ENCODE measurements at regions not wholly inside any gene's neighbourhood (a gene's known extent, or its start where the extent isn't known, plus 50 kb on each side); places are given as distances from the start of the nearest gene placed in this dataset.

DNA sequence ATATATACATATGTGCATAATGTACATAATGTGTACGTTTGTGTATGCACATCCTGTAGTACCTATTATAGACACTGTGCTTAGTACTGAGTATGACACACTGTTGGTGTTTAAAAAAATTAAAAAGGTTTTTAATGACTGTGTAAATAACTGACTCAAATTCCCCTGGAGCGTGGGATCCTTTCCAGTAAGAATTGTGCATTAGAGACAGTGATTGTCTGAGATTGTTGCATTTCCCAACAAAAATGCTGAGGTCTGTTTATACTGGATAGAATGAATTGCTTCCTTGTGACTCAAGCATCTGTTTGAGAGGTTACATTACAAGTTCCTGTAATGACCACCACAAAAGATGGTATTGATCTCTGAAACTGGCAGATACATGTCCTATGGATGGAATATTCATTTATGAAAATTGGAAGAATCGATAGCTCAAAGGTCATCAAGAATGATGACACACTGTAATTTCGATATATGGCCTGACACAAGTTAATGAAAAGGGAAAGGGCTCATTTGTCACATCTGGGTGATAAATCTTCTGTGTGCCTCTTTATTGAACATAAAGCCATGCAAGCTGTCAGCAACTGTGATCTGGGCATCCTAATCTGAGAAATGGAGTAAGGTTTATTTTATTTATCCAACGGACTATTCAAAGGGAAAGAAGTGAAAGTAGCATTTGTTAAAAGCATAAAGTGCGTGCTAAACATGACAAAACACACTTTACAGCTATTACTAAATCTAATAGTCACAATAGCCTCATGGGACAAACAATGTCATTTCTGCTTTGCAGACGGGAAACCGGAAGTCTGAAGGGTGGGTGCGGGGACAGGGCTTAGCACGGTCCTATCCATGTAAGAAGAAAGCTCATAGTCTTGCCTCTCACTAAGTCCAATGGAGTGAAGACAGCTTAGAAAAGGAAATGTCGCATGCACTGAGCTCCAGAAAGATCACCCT, 228.8 kb downstream of the CDH11 start:
- DNase-seq: no peak

DNA sequence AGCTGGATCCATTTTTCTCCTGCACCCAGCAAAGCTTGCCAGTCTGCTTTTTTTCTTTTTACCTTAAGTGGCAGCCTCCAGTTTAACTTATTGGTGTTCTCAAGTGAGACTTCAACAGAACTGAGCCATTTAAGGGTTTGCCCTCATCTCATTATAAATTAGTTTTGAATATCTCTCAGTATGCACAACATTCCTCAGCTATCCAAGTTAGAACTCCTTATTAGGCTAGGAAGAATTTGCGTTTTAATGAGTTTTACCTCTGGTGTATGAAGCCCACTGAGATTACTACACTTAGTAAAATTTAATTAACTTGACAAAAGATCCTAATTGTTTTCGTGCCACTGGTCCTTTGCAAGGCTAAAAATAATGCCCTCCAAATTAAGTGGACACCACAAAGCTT, 232.4 kb downstream of the CDH11 start:
- no peak for DNase-seq

DNA sequence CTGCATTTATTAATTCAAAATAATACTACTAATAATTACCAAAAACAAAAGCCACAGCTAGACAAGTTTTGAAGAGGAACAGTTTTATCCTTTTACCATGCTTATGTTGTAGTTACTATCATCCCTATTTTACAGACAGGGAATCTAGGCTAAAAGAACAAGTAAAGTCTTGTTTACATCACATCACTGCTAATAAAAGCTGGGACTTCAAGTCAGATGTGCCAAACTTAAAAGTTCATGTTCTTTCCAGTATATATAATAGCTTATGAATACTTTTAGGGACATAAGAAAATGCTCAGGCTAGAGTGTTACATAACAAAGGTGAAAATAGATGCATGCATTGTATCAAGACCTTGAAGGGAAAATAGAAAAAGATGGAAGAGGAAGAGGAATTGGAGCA, 234.2 kb downstream of the CDH11 start:
- no peak for DNase-seq

DNA sequence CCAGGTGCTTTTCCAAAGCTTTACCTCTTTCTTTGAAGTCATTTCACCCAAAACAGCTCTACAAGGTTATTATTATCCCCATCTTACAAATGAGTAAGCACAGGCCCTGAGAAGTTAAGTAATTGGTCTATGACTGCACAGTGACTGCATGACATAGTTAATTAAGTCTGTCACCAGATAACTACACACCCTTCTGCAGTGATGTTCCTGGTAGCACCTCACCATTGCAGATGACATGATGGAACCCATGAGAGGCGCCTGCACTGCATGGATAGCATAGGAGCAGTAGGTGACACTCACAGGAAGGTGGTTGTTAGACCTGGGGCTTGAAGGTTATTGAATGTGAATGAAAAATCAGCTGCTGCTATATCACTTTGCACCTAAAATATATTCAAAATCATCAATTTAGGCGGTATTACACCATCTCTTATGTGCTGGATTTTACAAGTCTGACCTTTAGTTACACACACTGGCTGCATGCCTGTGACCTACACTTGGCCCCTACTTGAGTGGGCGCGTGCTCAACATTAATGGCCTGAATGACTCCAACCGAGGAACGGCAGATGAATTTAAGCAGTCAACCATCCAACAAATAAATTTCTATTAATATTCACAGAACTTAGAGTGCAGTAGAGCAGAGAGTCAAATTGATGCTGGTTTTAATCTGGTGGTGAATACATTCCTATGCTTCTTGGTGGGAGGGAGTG, 239.6 kb downstream of the CDH11 start:
- no peak for DNase-seq

DNA sequence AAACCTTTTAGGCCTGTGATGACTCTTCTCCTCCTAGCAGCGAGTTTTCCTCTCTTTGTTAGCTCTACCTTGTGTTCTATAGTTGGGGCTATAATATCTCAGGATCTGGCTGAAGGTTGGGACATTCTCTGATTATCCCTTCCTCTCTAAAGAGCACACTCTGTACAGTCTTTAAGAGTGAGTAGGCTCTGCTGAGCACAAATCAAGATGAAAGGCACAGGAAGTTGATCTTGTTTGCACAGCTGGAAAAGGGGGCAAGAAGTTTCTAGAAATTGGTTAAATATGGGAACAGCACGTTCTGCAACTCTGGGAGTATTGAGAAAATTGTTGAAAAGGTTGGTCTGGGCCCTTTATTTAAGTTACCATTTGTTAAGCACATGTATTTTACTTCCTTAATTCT, 240.9 kb downstream of the CDH11 start:
- no peak for DNase-seq

DNA sequence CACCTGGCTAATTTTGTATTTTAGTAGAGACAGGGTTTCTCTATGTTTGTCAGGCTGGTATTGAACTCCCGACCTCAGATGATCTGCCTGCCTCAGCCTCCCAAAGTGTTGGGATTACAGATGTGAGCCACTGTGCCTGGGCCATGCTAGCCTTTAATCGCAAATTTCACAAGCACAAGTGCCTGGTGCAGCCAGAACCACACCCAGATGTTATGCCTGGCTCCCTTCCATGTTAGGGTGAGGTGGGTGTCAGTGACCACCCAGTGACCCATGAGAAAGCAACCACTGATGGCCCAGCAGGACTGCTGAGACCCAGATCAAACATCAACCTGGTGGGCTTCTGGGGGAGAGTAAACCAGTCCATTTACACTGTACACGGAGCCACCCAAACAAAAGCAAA, 241.9 kb downstream of the CDH11 start:
- DNase-seq: no peak

DNA sequence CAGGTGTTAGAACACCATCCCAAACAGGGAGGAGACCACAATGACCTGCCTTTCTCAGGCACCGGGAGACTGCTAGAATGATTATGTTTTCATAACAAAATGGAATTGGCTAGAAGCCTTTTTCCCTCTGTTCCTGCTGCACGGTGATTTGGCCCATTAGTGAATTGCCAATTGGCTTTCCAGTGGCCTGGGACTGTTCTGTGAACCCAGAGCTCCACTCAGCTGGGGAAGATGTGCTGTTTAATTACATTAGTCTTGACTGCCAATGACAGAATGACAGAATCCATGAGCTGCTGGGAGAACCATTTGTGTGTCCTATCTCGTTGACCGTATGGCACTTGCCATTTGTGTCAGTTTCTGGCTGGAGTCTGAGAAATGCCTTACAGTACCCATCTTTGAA, 242.9 kb downstream of the CDH11 start:
- no peak for DNase-seq

DNA sequence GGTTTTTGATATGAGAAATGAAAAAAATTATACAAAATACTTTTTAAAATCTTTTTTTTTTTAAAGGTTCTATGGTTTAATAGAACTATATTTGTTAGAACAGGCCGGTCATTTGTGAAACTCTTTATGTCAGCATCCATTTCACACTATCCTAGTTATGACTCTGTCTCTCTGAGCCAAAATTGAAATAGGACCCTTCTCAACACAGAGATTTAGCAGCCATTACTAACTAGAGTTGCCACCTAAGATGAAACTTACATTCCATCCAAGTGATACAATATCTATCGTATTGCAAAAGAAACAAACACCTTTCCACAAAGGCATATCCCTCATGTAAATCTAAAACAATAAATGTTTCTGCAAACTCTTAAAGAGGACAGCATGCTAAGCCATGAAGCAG, 249.8 kb downstream of the CDH11 start:
- DNase-seq: no peak

DNA sequence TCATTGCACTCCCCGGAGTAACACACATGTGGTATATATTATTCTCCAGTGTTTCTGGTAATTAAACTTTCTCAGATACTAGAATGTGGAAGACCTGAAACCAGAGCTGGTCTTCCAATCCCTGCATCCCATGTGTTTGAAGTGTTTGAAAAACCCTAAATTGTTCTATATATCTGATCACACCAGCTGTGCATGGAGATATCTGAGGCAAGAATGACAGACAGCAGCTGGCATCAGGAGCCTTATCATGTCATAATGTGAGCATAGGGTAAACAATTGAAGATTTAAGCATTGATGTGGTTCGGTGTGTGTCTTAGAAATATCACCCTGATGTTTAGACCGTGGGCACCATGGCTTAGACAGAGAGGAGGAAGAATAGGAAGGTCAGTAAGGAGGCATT, 251.0 kb downstream of the CDH11 start:
- DNase-seq: no peak

DNA sequence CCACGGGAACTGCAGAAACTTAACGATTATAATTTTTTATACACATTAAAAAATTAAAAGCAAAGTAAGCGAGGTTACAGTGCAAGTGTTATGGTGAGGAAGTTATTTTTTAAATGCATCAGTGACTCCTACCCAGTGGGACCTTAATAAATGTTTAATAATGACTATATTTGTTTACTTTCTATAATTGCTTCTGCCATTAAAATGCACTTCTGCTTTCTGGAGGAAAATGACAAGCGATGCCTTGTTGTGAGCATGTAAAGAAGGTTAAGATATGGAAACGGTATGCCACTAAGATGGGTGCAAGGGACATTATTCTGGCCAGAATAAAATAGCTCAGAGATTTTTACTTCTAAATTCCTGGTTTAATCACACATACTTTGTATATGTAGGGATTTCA, 252.1 kb downstream of the CDH11 start:
- no peak for DNase-seq

DNA sequence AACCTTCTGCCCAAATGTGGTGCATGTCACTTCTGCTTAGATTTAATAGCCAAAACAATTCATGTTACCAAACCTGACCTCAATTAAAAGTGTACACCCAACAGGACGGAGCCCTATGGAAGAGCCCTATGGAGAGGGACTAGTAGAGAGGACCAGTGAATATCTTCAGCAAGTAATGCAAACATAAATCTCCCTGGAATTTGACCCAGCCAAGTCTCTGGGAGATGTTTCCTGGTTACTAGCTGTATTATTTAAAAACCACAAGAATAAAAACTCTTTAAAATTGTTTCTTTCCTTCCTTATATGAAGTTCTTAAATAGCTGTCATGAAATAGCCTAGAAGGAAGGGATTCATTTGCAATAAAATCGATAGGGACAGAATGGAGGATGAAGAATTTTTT, 255.8 kb downstream of the CDH11 start:
- no peak for DNase-seq

DNA sequence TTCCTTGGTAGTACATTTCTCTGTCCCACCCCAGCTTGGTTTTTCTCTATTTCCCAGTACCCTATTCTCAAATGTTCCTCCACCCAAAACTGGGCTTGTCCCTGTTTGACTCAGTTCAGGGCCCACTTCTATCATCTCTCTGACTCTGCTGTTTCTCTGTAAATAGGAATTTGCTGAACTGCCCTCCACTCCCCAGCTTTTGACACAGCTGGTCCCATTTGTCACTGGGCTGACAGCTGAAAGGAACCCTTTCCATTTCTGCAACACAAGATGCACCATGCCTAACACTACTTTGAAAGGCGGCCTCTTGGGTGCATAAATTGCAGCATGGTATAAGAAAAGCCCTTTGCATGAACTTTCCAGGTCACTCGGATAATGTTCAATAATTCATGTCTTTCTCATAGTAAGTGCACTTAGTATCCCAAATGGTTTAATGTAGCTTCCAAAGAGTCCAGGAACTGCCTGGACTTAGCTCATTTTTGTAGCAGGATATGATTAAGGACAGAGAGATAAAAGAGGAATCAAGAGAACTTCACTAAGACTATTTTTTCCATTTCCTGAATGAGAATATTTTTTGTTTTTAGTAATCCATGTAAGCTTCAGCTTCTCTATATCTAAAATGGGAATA, 256.7 kb downstream of the CDH11 start:
- DNase-seq: no peak

DNA sequence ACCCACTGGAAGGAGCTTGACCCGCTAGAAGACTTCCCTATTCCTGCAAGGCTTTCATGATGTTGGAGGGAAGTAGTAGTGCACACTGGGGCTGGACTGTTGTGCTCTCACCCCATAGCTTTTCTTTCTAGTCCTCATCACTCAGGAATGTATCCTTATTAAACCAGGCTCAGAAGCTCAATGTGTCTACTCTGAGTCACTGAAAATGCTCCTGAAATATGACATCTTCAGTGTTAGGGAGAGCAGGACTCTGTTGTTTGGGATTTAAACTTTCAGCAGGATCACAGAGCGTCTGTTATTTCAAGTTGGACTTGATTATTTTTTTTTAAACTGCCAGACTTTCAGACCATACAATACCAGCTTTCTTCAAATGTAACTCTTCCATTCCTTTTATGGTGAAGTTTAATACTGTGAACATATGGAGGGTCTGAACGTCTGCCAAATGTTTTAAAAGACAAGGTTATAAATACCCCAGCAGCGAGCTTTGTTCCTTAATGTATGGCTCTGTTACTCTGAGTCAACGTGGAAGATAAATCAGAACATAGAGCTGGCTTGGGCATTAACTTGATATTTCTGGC, 257.5 kb downstream of the CDH11 start:
- no peak for DNase-seq

DNA sequence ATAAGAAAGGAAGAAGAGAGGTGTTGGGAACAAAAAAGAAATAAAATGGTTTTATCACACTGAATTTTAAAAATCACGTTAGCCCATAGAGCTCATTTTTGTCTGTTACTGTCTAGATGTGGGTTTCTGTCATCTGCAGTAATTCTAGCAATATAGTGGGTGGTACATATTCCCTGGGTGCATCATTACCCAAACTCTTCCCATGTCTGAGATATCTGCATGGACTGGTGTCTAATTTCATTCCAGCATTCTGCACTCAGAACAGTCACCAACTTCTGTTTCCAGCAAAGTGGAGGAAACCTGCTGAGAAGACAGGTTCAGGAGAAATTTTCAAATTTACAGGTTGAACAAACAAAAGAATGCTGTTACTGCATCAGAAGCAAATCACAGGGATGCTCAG, 263.8 kb downstream of the CDH11 start:
- DNase-seq: no peak

DNA sequence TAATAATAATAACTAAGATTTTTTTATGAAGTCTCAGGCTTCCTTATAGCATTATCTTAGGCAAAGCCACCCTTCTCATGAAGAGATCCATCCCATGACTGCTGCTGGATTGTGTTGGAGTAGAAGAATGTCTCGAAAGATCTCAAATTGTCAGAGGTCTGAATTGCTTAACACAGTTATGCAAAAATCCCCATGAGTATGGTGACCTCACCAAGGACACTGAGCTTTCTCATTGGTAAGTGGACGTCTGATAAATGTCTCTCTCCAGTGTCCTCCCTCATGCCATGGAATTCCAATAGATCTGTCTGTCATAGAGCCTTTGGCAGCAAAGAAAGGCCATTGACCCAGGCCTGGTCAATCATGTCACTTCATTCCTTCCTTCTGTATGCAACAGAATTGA, 264.5 kb downstream of the CDH11 start:
- DNase-seq: no peak

DNA sequence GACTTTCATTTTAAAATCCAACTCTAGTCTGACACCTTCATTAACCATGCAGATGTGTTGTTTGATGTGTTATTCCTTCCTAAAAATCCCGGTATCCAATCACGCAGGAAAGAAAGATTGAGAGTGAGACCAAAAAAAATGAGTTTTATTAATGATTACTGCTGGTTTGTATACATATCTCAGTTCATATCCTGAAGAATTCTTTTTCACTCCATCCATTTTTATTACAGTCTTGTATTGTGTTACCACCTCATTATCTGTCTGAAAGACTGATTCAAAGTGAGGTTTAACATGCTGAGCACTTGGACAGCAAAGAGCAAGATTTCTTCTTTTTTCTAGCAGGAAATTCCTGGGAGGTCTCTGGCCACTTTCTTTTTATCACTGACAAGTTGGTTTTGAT, 268.3 kb downstream of the CDH11 start:
- DNase-seq: no peak

DNA sequence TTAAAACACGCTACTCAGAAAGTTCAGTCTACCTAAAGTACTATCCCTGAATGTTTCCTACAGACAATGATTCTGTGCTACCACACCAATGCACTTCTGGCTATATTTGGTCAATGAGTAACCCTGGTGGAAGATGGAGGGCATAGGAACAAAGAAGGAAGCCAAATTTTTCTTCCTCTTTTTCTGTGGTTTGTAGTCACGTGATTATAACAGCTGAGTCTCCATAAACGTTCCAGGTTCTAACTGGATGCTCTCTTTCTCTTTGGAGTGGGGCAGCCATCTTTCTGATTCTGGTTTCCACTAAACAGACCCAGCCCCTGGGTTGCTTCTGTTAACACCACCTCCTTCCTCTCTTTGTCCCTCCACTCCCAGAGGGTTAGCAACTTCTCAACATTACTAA, 274.9 kb downstream of the CDH11 start:
- DNase-seq: no peak

DNA sequence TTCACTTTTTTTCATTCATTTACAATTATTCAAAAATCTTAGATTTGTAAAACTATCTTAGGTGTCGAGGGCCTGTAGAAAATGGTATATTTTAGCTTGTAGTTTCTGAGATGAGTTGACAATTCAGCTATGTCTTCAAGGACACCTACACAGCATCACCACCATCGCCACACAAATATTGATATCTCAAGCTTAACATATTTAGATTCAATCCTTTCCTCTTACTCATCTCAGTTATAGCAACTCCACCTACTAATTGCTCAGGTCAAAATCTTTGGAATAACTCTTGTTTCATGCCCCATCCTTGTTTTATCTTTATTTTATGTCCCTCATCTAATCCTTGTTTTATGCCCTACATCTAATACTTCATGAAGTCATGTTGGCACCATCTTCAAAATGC, 276.8 kb downstream of the CDH11 start:
- no peak for DNase-seq

DNA sequence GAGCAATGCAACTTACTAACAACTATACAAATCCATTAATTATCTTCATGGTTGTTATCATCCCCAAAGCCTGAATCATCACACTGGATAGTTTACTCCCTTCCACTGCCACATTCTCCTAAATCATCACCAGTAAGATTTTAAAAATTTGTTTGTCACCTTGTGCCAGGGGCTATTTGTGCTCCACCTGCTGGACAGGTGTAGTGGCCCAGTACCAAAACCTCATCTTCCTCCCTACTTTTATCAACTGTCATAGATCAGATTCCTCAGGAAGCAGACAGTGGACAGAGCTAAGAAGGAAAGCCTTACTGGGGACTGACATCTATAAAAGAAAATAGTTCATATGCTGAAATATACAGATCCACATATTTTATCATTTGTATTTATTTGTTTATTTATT, 280.4 kb downstream of the CDH11 start:
- DNase-seq: no peak

DNA sequence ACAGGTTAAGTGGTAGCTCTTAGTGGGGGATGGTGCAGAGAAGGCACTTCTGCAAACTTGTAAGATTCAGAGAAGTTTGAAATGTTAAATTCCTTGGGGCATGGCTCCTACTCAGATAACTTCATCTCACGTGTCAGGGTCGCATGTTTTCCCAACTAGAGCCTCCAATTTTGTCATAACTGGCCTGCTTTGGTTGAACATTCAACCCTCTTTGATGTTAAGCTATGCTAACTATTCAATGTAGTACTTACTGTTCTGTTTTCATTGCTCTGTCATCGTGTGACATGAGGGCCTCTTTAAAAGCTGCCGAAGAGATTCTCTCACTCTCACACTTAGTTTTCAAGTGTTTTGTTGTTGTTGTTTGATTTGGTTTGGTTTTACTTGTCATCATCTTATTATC, 280.8 kb downstream of the CDH11 start:
- no peak for DNase-seq

DNA sequence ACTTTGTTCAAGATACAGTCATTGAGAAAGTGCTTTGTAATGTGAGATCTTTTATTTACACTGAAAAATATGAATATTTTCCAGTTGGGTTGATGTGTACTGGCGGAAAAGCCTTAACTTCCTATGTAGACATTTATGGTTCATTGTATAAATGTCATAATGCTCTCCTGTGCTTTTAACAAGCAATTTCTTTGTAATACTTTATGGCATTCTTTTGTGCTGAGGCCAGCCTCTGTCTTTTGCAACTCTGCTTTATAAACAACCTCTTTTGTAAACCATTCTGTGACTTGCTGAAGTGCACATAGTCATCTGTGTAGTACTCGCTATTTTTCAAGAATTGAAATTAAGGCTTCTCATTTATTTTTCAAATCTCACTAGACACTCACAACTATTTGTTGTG, 291.2 kb downstream of the CDH11 start:
- DNase-seq: no peak

DNA sequence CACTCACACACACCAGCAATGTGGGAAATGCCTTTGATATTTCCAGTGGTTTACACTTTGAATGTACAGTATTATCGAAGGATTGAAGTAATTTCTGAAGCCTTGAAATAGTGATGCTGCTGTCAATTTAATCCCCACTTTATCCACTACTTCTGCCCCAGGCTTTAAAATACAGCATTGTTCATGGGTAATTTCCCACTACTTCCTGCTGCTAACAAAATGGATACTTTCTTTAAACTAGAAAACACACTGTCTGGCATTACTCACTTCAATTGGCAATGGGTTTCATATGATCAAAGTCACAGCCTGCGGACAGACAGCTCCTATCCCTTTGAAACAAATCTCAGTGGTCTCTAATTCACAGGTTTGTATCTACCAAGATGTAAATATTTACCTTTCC, 292.2 kb downstream of the CDH11 start:
- no peak for DNase-seq

DNA sequence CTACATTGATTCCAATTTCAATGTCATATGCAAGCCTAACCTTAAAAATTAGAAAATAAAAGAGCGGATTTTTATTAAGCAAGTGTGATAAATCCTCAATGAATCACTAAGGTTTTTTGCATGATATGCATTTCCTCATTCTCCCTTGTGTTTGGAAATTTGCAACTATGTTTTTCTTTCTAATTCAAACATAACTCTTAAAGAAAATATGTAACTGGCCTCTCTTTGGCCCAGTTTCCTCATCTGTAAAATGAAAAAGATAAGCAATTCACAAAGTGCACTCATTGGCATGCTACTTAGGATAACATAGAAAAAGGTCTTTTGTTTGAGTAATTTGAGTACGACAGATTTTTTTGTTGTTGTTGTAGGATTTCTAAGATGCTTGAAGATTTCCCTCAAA, 295.5 kb downstream of the CDH11 start:
- DNase-seq: no peak
